ACC112 (cell line): ENCODE measurements at regions not wholly inside any gene's neighbourhood (a gene's known extent, or its start where the extent isn't known, plus 50 kb on each side); places are given as distances from the start of the nearest gene placed in this dataset.
"Not testable (repeated sequence)": the region's sequence is repeated elsewhere in the genome, so short reads cannot be mapped to it uniquely, and the experiment has no call there.

ENCODE experiments used
- H2AFZ ChIP-seq: fragments of 200-600 bp; sonication (generic); one replicate; pipeline ENCODE4 v1.6.0; 2017; ENCODE audit warnings: antibody characterized with exemption, low read length; ENCODE audit not compliant: unreplicated experiment
- H3K27ac ChIP-seq: fragments of 200-600 bp; sonication (generic); 2 replicates; pipeline ENCODE4 v1.5.1; 2014; ENCODE audit warnings: low read depth, mild to moderate bottlenecking, antibody characterized with exemption, low read length, moderate library complexity
- H3K27me3 ChIP-seq: fragments of 200-600 bp; sonication (generic); 2 replicates; pipeline ENCODE4 v1.6.1; 2014; ENCODE audit warnings: mild to moderate bottlenecking, antibody characterized with exemption, low read length, moderate library complexity, mixed read lengths; ENCODE audit not compliant: insufficient read depth
- H3K36me3 ChIP-seq: fragments of 200-600 bp; sonication (generic); 2 replicates; pipeline ENCODE4 v1.6.1; 2016; ENCODE audit warnings: mild to moderate bottlenecking, antibody characterized with exemption, low read length, moderate library complexity, mixed read lengths; ENCODE audit not compliant: insufficient read depth
- H3K4me1 ChIP-seq: fragments of 200-600 bp; sonication (generic); one replicate; pipeline ENCODE4 v1.6.1; 2016; ENCODE audit warnings: low read length, mixed read lengths; ENCODE audit not compliant: insufficient read depth, unreplicated experiment, control insufficient read depth
- H3K4me3 ChIP-seq: fragments of 200-600 bp; sonication (generic); 2 replicates; pipeline ENCODE4 v1.5.1; 2014; ENCODE audit warnings: mild to moderate bottlenecking, low read depth, low read length
- H3K79me2 ChIP-seq: fragments of 200-600 bp; sonication (generic); one replicate; pipeline ENCODE4 v1.6.0; 2016; ENCODE audit warnings: low read length; ENCODE audit not compliant: control insufficient read depth, unreplicated experiment, insufficient read depth

GRCh38 chr9:111744363-111744762 lies 50.4 kb downstream of the SHOC1 start:
- Histone ChIP-seq H2AFZ (peak overlapping the region; percentile 77), H3K27me3 (no peaks in the 10 kb centered on the region), H3K27ac (peak overlapping the region; percentile 93), H3K4me3 (peak overlapping the region; percentile 36; the same call in 1 of the 2 replicates), H3K36me3 (no peaks in the 10 kb centered on the region), H3K79me2 (no peaks in the 10 kb centered on the region), H3K4me1 (peaks cover 41% of the 10 kb centered on the region)

GRCh38 chr9:111743275-111743674 lies 51.5 kb downstream of the SHOC1 start:
- Histone ChIP-seq H3K79me2 (no peaks in the 10 kb centered on the region), H2AFZ (peak overlapping the region; percentile 78), H3K4me3 (peak overlapping the region; percentile 36), H3K27ac (peak overlapping the region; percentile 93), H3K4me1 (peaks cover 42% of the 10 kb centered on the region), H3K27me3 (no peaks in the 10 kb centered on the region), H3K36me3 (no peaks in the 10 kb centered on the region)

GRCh38 chr9:111740739-111741138 lies 54.0 kb downstream of the SHOC1 start:
- Histone ChIP-seq H3K4me1 (peaks cover 45% of the 10 kb centered on the region), H3K27ac (no peak overlapping the region), H3K79me2 (no peaks in the 10 kb centered on the region), H3K4me3 (no peak overlapping the region), H3K36me3 (peaks cover 3% of the 10 kb centered on the region; the same call in 1 of the 2 replicates), H2AFZ (no peak overlapping the region), H3K27me3 (no peaks in the 10 kb centered on the region)

- Histone ChIP-seq H3K4me1 (peaks cover 9% of the 10 kb centered on the region), H2AFZ (no peak overlapping the region), H3K36me3 (peaks cover 8% of the 10 kb centered on the region), H3K27me3 (no peaks in the 10 kb centered on the region), H3K4me3 (no peak overlapping the region), H3K27ac (no peak overlapping the region), H3K79me2 (no peaks in the 10 kb centered on the region)
Measured at GRCh38 chr9:111736714-111737113, 58.0 kb downstream of the SHOC1 start.

- H3K27me3 ChIP-seq, H3K27ac ChIP-seq, H2AFZ ChIP-seq, H3K4me3 ChIP-seq, H3K79me2 ChIP-seq: not testable (repeated sequence)
- H3K4me1 ChIP-seq, result peaks cover 19% of the 10 kb centered on the region
- H3K36me3 ChIP-seq, result peaks cover 13% of the 10 kb centered on the region
Measured at GRCh38 chr9:111735344-111735743, 59.4 kb downstream of the SHOC1 start.

- no peak overlapping the region for H2AFZ ChIP-seq
- H3K4me1 ChIP-seq, result peaks cover 32% of the 10 kb centered on the region
- H3K27ac ChIP-seq, result peak overlapping the region; percentile 16; the same call in 1 of the 2 replicates
- H3K79me2 ChIP-seq, result no peaks in the 10 kb centered on the region
- H3K27me3 ChIP-seq, result no peaks in the 10 kb centered on the region
- peaks cover 18% of the 10 kb centered on the region for H3K36me3 ChIP-seq
- H3K4me3 ChIP-seq, result no peak overlapping the region
Measured at GRCh38 chr9:111731928-111732327, 62.8 kb downstream of the SHOC1 start.

GRCh38 chr9:111730937-111731567 lies 63.7 kb downstream of the SHOC1 start:
- Histone ChIP-seq H2AFZ (no peak overlapping the region), H3K4me3 (peak overlapping the region; percentile 16; the same call in 1 of the 2 replicates), H3K79me2 (no peaks in the 10 kb centered on the region), H3K36me3 (peaks cover 16% of the 10 kb centered on the region), H3K27ac (peak overlapping the region; percentile 51), H3K27me3 (no peaks in the 10 kb centered on the region), H3K4me1 (peaks cover 34% of the 10 kb centered on the region)

GRCh38 chr9:111728617-111729366 lies 65.9 kb downstream of the SHOC1 start:
- H3K36me3 ChIP-seq, result peaks cover 15% of the 10 kb centered on the region; the same call in 1 of the 2 replicates
- no peaks in the 10 kb centered on the region for H3K27me3 ChIP-seq
- peak overlapping the region; percentile 7; the same call in 1 of the 2 replicates for H3K4me3 ChIP-seq
- H3K27ac ChIP-seq, result peak overlapping the region; percentile 59
- H2AFZ ChIP-seq, result no peak overlapping the region
- no peaks in the 10 kb centered on the region for H3K79me2 ChIP-seq
- peaks cover 34% of the 10 kb centered on the region for H3K4me1 ChIP-seq

GRCh38 chr9:111728143-111728542 lies 66.6 kb downstream of the SHOC1 start:
- peaks cover 15% of the 10 kb centered on the region; the same call in 1 of the 2 replicates for H3K36me3 ChIP-seq
- peak overlapping the region; percentile 7; the same call in 1 of the 2 replicates for H3K4me3 ChIP-seq
- H2AFZ ChIP-seq, result no peak overlapping the region
- no peaks in the 10 kb centered on the region for H3K79me2 ChIP-seq
- H3K27me3 ChIP-seq, result no peaks in the 10 kb centered on the region
- peak overlapping the region; percentile 59 for H3K27ac ChIP-seq
- peaks cover 34% of the 10 kb centered on the region for H3K4me1 ChIP-seq

GRCh38 chr9:111726949-111727348 lies 65.5 kb downstream of the GNG10 start:
- Histone ChIP-seq H3K36me3 (peaks cover 10% of the 10 kb centered on the region; the same call in 1 of the 2 replicates), H2AFZ (no peak overlapping the region), H3K27me3 (no peaks in the 10 kb centered on the region), H3K27ac (no peak overlapping the region), H3K4me1 (peaks cover 34% of the 10 kb centered on the region), H3K4me3 (no peak overlapping the region), H3K79me2 (no peaks in the 10 kb centered on the region)

GRCh38 chr9:111720174-111720573 lies 58.8 kb downstream of the GNG10 start:
- Histone ChIP-seq H3K27me3 (no peaks in the 10 kb centered on the region), H3K4me3 (no peak overlapping the region), H3K79me2 (no peaks in the 10 kb centered on the region), H3K4me1 (peaks cover 6% of the 10 kb centered on the region), H2AFZ (no peak overlapping the region), H3K27ac (no peak overlapping the region), H3K36me3 (no peaks in the 10 kb centered on the region)
